Urinary bladder (tissue), 3 donors: ENCODE measurements at regions not wholly inside any gene's neighbourhood (a gene's known extent, or its start where the extent isn't known, plus 50 kb on each side); places are given as distances from the start of the nearest gene placed in this dataset.
"Not testable (repeated sequence)": the region's sequence is repeated elsewhere in the genome, so short reads cannot be mapped to it uniquely, and the experiment has no call there.

Experiments
- DNase-seq: peaks from one replicate; pipeline ENCODE4 v3.0.0-alpha.2; 2015; ENCODE audit errors: extremely low spot score
- H3K27ac ChIP-seq: one replicate; pipeline ENCODE4 v1.5.1; 2013; ENCODE audit warnings: low read depth, mild to moderate bottlenecking, moderate library complexity
- H3K36me3 ChIP-seq: one replicate; pipeline ENCODE4 v1.6.1; 2013; ENCODE audit warnings: mild to moderate bottlenecking, moderate library complexity; ENCODE audit not compliant: insufficient read depth
- H3K4me1 ChIP-seq: one replicate; pipeline ENCODE4 v1.6.1; 2013; ENCODE audit warnings: mild to moderate bottlenecking, moderate library complexity; ENCODE audit not compliant: insufficient read depth
- H3K4me3 ChIP-seq: one replicate; pipeline ENCODE4 v1.5.1; 2013; ENCODE audit warnings: low read depth, low read length
- WGBS: extraction: QIAGEN DNeasy Blood & Tissue Kit; methylation state at CpG from one replicate; pipeline ENCODE4 v1.1.7; 2013; 5-methylcytosine and 5-hydroxymethylcytosine counted together
- donor health status: healthy with polysubstance abuse.
- donor health status: healthy.

GRCh38 chr7:69388452-69389137 lies 209.7 kb upstream of the AUTS2 start:
- no peaks in the 10 kb centered on the region for H3K4me1 ChIP-seq
- 61% methylated on average over 8 of the region's 8 CpGs for WGBS
- no peak overlapping the region for H3K27ac ChIP-seq
- H3K36me3 ChIP-seq: no peaks in the 10 kb centered on the region
- H3K4me3 ChIP-seq: no peak overlapping the region
- no peak for DNase-seq

- no peaks in the 10 kb centered on the region for H3K4me1 ChIP-seq
- no peaks in the 10 kb centered on the region for H3K36me3 ChIP-seq
- DNase-seq: no peak
- 82% methylated on average over 4 of the region's 4 CpGs for WGBS
- H3K4me3 ChIP-seq: no peak overlapping the region
- no peak overlapping the region for H3K27ac ChIP-seq
Measured at GRCh38 chr7:69389216-69389615, 209.1 kb upstream of the AUTS2 start.

- not testable (repeated sequence) for DNase-seq, H3K4me3 ChIP-seq, H3K4me1 ChIP-seq, H3K36me3 ChIP-seq, H3K27ac ChIP-seq
- WGBS: 97% methylated on average over 30 of the region's 30 CpGs
Measured at GRCh38 chr7:69393912-69394311, 204.4 kb upstream of the AUTS2 start.

- no peak overlapping the region for H3K4me3 ChIP-seq
- WGBS: 74% methylated on average over 8 of the region's 8 CpGs
- no peak for DNase-seq
- no peaks in the 10 kb centered on the region for H3K36me3 ChIP-seq
- no peak overlapping the region for H3K27ac ChIP-seq
- H3K4me1 ChIP-seq: no peaks in the 10 kb centered on the region
Measured at GRCh38 chr7:69395061-69395714, 203.1 kb upstream of the AUTS2 start.

GRCh38 chr7:69398986-69399385 lies 199.3 kb upstream of the AUTS2 start:
- Histone ChIP-seq H3K4me3 (no peak overlapping the region), H3K27ac (no peak overlapping the region), H3K36me3 (no peaks in the 10 kb centered on the region), H3K4me1 (no peaks in the 10 kb centered on the region)
- 92% methylated on average over 4 of the region's 4 CpGs for WGBS
- no peak for DNase-seq

- DNase-seq: no peak
- no peaks in the 10 kb centered on the region for H3K4me1 ChIP-seq
- no peak overlapping the region for H3K27ac ChIP-seq
- H3K4me3 ChIP-seq: no peak overlapping the region
- no peaks in the 10 kb centered on the region for H3K36me3 ChIP-seq
Measured at GRCh38 chr7:69399401-69399800, 198.9 kb upstream of the AUTS2 start.

GRCh38 chr7:69402696-69403095 lies 195.6 kb upstream of the AUTS2 start:
- 86% methylated on average over 2 of the region's 2 CpGs for WGBS
- Histone ChIP-seq H3K4me1 (no peaks in the 10 kb centered on the region), H3K36me3 (no peaks in the 10 kb centered on the region), H3K4me3 (no peak overlapping the region), H3K27ac (no peak overlapping the region)
- DNase-seq: no peak

- H3K4me3 ChIP-seq: no peak overlapping the region
- DNase-seq: no peak
- no peaks in the 10 kb centered on the region for H3K4me1 ChIP-seq
- no peaks in the 10 kb centered on the region for H3K36me3 ChIP-seq
- no peak overlapping the region for H3K27ac ChIP-seq
- WGBS: 64% methylated on average over 2 of the region's 2 CpGs
Measured at GRCh38 chr7:69403169-69403568, 195.1 kb upstream of the AUTS2 start.

- Histone ChIP-seq H3K4me1 (no peaks in the 10 kb centered on the region), H3K4me3 (no peak overlapping the region), H3K36me3 (no peaks in the 10 kb centered on the region), H3K27ac (no peak overlapping the region)
- DNase-seq: no peak
- 74% methylated on average over 7 of the region's 7 CpGs for WGBS
Measured at GRCh38 chr7:69411018-69411417, 187.3 kb upstream of the AUTS2 start.

- 69% methylated on average over 8 of the region's 8 CpGs for WGBS
- DNase-seq: no peak
- Histone ChIP-seq H3K4me1 (no peaks in the 10 kb centered on the region), H3K36me3 (no peaks in the 10 kb centered on the region), H3K27ac (no peak overlapping the region), H3K4me3 (no peak overlapping the region)
Measured at GRCh38 chr7:69411466-69411865, 186.8 kb upstream of the AUTS2 start.

GRCh38 chr7:69412331-69413146 lies 185.7 kb upstream of the AUTS2 start:
- WGBS: 49% methylated on average over 9 of the region's 9 CpGs
- no peaks in the 10 kb centered on the region for H3K4me1 ChIP-seq
- H3K27ac ChIP-seq: no peak overlapping the region
- DNase-seq: peak; percentile 64
- no peak overlapping the region for H3K4me3 ChIP-seq
- H3K36me3 ChIP-seq: no peaks in the 10 kb centered on the region

GRCh38 chr7:69414555-69414954 lies 183.7 kb upstream of the AUTS2 start:
- no peak overlapping the region for H3K4me3 ChIP-seq

GRCh38 chr7:69418869-69419670 lies 179.2 kb upstream of the AUTS2 start:
- WGBS: 66% methylated on average over 7 of the region's 7 CpGs
- Histone ChIP-seq H3K27ac (no peak overlapping the region), H3K4me3 (no peak overlapping the region), H3K36me3 (no peaks in the 10 kb centered on the region), H3K4me1 (peaks cover 1% of the 10 kb centered on the region)
- DNase-seq: no peak

More at GRCh38 chr7:69414555-69414954, 183.7 kb upstream of the AUTS2 start:
- no peak for DNase-seq
- WGBS: 96% methylated on average over 5 of the region's 5 CpGs
- Histone ChIP-seq H3K36me3 (no peaks in the 10 kb centered on the region), H3K4me1 (no peaks in the 10 kb centered on the region), H3K27ac (no peak overlapping the region)
